ENCODE measurements at regions not wholly inside any gene's neighbourhood (a gene's known extent, or its start where the extent isn't known, plus 50 kb on each side); places are given as distances from the start of the nearest gene placed in this dataset.

GRCh38 chr10:16242859-16243613, 193.8 kb upstream of the PTER start:
- BruUV-seq (replicated peaks), result no TSS peak
- ChIA-PET RAD21 (ENCODE audit: unreplicated experiment) (no interaction called here), POLR2A (no interaction called here), SMC1A (ENCODE audit: uncharacterized antibody, unreplicated experiment) (no interaction called here), CTCF (no interaction called here)
- no peaks in the 10 kb centered on the region for H3K27me3 ChIP-seq (replicated peaks in 1 of 2; ENCODE audit: control insufficient read depth in 2 of 2, insufficient read depth in 2 of 2, low read length in 1 of 2)
- no peak overlapping the region for H3K4me3 ChIP-seq
- H3K79me2 ChIP-seq (ENCODE audit: control insufficient read depth, insufficient read depth, low read length), result no peaks in the 10 kb centered on the region
- no peak overlapping the region for H2AFZ ChIP-seq (ENCODE audit: control insufficient read depth, low read depth, low read length)
- FAIRE-seq (no peak), ATAC-seq (no peak), DNase-seq (ENCODE audit: low read depth, low spot score) (no peak)
- H3K27ac ChIP-seq (ENCODE audit: control insufficient read depth, insufficient read depth), result no peak overlapping the region
- no peaks in the 10 kb centered on the region for H3K36me3 ChIP-seq (ENCODE audit: control insufficient read depth in 2 of 2, insufficient read depth in 2 of 2, low read length in 1 of 2)
- in situ Hi-C loops (cut with MboI), result no loop called here
- no peak overlapping the region for H3K9ac ChIP-seq (ENCODE audit: control insufficient read depth, insufficient read depth, low read length)
- H4K20me1 ChIP-seq (ENCODE audit: control insufficient read depth, insufficient read depth), result no peaks in the 10 kb centered on the region
- no peaks in the 10 kb centered on the region for H3K4me1 ChIP-seq (ENCODE audit: control insufficient read depth, insufficient read depth, low read length)
- H3K9me3 ChIP-seq (replicated peaks; ENCODE audit: control insufficient read depth, insufficient read depth, low read length), result no peaks in the 10 kb centered on the region
- intact Hi-C loops (cut with micrococcal nuclease; ENCODE audit: unreplicated experiment), result no loop called here
- no peak overlapping the region for H3K4me2 ChIP-seq (ENCODE audit: control insufficient read depth, insufficient read depth)
- TF ChIP-seq NRF1 (conservative IDR thresholded peaks at IDR 0.05; ENCODE audit: low read depth, low read length) (no peak), MLLT1 (IDR thresholded peaks at IDR 0.05) (no peak), BMI1 (IDR thresholded peaks at IDR 0.05; ENCODE audit: borderline replicate concordance) (no peak), WRNIP1 (IDR thresholded peaks at IDR 0.05; ENCODE audit: borderline replicate concordance, low read depth, low read length) (no peak), TARDBP (IDR thresholded peaks at IDR 0.05; ENCODE audit: borderline replicate concordance) (no peak), RFX5 (IDR thresholded peaks at IDR 0.05; ENCODE audit: low read depth, low read length) (no peak), HDGF (IDR thresholded peaks at IDR 0.05) (no peak), GABPA (IDR thresholded peaks at IDR 0.05; ENCODE audit: low read depth) (no peak), CHD4 (IDR thresholded peaks at IDR 0.05) (no peak), BCLAF1 (IDR thresholded peaks at IDR 0.05) (no peak), NR2C2 (IDR thresholded peaks at IDR 0.05; ENCODE audit: borderline replicate concordance, control insufficient read depth, insufficient read length, low read depth) (no peak)
- TF ChIP-seq, protein P1, sequence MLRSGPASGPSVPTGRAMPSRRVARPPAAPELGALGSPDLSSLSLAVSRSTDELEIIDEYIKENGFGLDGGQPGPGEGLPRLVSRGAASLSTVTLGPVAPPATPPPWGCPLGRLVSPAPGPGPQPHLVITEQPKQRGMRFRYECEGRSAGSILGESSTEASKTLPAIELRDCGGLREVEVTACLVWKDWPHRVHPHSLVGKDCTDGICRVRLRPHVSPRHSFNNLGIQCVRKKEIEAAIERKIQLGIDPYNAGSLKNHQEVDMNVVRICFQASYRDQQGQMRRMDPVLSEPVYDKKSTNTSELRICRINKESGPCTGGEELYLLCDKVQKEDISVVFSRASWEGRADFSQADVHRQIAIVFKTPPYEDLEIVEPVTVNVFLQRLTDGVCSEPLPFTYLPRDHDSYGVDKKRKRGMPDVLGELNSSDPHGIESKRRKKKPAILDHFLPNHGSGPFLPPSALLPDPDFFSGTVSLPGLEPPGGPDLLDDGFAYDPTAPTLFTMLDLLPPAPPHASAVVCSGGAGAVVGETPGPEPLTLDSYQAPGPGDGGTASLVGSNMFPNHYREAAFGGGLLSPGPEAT (IDR thresholded peaks at IDR 0.05; ENCODE audit: low read depth), result no peak
- TF ChIP-seq, protein P2, sequence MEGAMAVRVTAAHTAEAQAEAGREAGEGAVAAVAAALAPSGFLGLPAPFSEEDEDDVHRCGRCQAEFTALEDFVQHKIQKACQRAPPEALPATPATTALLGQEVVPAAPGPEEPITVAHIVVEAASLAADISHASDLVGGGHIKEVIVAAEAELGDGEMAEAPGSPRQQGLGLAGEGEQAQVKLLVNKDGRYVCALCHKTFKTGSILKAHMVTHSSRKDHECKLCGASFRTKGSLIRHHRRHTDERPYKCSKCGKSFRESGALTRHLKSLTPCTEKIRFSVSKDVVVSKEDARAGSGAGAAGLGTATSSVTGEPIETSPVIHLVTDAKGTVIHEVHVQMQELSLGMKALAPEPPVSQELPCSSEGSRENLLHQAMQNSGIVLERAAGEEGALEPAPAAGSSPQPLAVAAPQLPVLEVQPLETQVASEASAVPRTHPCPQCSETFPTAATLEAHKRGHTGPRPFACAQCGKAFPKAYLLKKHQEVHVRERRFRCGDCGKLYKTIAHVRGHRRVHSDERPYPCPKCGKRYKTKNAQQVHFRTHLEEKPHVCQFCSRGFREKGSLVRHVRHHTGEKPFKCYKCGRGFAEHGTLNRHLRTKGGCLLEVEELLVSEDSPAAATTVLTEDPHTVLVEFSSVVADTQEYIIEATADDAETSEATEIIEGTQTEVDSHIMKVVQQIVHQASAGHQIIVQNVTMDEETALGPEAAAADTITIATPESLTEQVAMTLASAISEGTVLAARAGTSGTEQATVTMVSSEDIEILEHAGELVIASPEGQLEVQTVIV (IDR thresholded peaks at IDR 0.05; ENCODE audit: borderline replicate concordance, partially characterized antibody), result no peak
- TF ChIP-seq, protein P3, sequence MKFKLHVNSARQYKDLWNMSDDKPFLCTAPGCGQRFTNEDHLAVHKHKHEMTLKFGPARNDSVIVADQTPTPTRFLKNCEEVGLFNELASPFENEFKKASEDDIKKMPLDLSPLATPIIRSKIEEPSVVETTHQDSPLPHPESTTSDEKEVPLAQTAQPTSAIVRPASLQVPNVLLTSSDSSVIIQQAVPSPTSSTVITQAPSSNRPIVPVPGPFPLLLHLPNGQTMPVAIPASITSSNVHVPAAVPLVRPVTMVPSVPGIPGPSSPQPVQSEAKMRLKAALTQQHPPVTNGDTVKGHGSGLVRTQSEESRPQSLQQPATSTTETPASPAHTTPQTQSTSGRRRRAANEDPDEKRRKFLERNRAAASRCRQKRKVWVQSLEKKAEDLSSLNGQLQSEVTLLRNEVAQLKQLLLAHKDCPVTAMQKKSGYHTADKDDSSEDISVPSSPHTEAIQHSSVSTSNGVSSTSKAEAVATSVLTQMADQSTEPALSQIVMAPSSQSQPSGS (IDR thresholded peaks at IDR 0.05; ENCODE audit: low read length), result no peak

Measured in GM12878 (cell line).